GM23338 (cell line): ENCODE measurements at regions not wholly inside any gene's neighbourhood (a gene's known extent, or its start where the extent isn't known, plus 50 kb on each side); places are given as distances from the start of the nearest gene placed in this dataset.

ENCODE experiments used
- ATAC-seq: fragments of 200-7000 bp; cut with Tn5 transposase; 3 replicates; pipeline ENCODE4 v1.9.1; 2020
- DNase-seq: peaks from one replicate; pipeline ENCODE4 v3.0.0-alpha.2; 2015; ENCODE audit warnings: low spot score
- H2AFZ ChIP-seq: fragments of 200-600 bp; sonication (generic); 2 replicates; pipeline ENCODE4 v1.8.0; 2016; ENCODE audit warnings: antibody characterized with exemption, mild to moderate bottlenecking, moderate library complexity
- H3F3A ChIP-seq: fragments of 200-600 bp; sonication (generic); replicated peaks from 2 replicates; pipeline ENCODE4 v1.8.0; 2017; ENCODE audit warnings: antibody characterized with exemption, mixed run types, low read depth
- H3K27ac ChIP-seq: fragments of 200-600 bp; sonication (generic); 2 replicates; pipeline ENCODE4 v1.6.1; 2016; ENCODE audit warnings: low read depth
- H3K27me3 ChIP-seq: fragments of 200-600 bp; sonication (generic); 2 replicates; pipeline ENCODE4 v1.8.0; 2016; ENCODE audit warnings: mild to moderate bottlenecking, mixed run types, moderate library complexity; ENCODE audit not compliant: insufficient read depth
- H3K36me3 ChIP-seq: fragments of 200-600 bp; sonication (generic); 2 replicates; pipeline ENCODE4 v1.8.0; 2016; ENCODE audit warnings: mild to moderate bottlenecking; ENCODE audit not compliant: insufficient read depth
- H3K4me1 ChIP-seq: fragments of 200-600 bp; sonication (generic); 2 replicates; pipeline ENCODE4 v1.8.0; 2016; ENCODE audit warnings: mild to moderate bottlenecking, moderate library complexity; ENCODE audit not compliant: insufficient read depth
- H3K4me2 ChIP-seq: fragments of 200-600 bp; sonication (generic); 2 replicates; pipeline ENCODE4 v1.7.1; 2017; ENCODE audit warnings: mixed run types
- H3K4me3 ChIP-seq: fragments of 200-600 bp; sonication (generic); 2 replicates; pipeline ENCODE4 v1.6.1; 2016; ENCODE audit warnings: mixed run types
- H3K79me2 ChIP-seq: fragments of 200-600 bp; sonication (generic); replicated peaks from 2 replicates; pipeline ENCODE4 v1.8.0; 2017; ENCODE audit warnings: mild to moderate bottlenecking; ENCODE audit not compliant: insufficient read depth
- H3K9me2 ChIP-seq: fragments of 200-600 bp; sonication (generic); 2 replicates; pipeline ENCODE4 v1.8.0; 2017; ENCODE audit not compliant: insufficient read depth
- H4K20me1 ChIP-seq: fragments of 200-600 bp; sonication (generic); replicated peaks from 2 replicates; pipeline ENCODE4 v1.8.0; 2017; ENCODE audit warnings: mild to moderate bottlenecking; ENCODE audit not compliant: insufficient read depth
- H3K27ac Mint-ChIP-seq: 2 replicates; pipeline ENCODE4 v1.8.0; 2020; ENCODE audit warnings: inconsistent platforms, mild to moderate bottlenecking, moderate library complexity, mixed read lengths
- H3K27me3 Mint-ChIP-seq: 3 replicates; pipeline ENCODE4 v1.8.0; 2022; ENCODE audit warnings: low read depth, mild to moderate bottlenecking, moderate library complexity, mixed read lengths, inconsistent platforms; ENCODE audit not compliant: insufficient read depth, poor library complexity
- H3K36me3 Mint-ChIP-seq: 3 replicates; pipeline ENCODE4 v1.8.0; 2021; ENCODE audit warnings: low read depth, mild to moderate bottlenecking, inconsistent platforms, moderate library complexity, mixed read lengths
- H3K4me1 Mint-ChIP-seq: 3 replicates; pipeline ENCODE4 v1.8.0; 2020; ENCODE audit warnings: mild to moderate bottlenecking, inconsistent platforms, mixed read lengths
- H3K4me3 Mint-ChIP-seq: 3 replicates; pipeline ENCODE4 v1.8.0; 2021; ENCODE audit warnings: moderate library complexity, mild to moderate bottlenecking, inconsistent platforms, mixed read lengths
- H3K9me3 Mint-ChIP-seq: 3 replicates; pipeline ENCODE4 v1.8.0; 2020; ENCODE audit warnings: moderate library complexity, mild to moderate bottlenecking, inconsistent platforms, mixed read lengths
- CREB1 ChIP-seq: fragments of 250-450 bp; sonication (Bioruptor Pico); IDR thresholded peaks from 2 replicates; pipeline ENCODE4 v1.5.0; 2020; ENCODE audit warnings: low read depth, mild to moderate bottlenecking, moderate library complexity
- ETS1 ChIP-seq: IDR thresholded peaks from 2 replicates; pipeline ENCODE4 v1.6.1; 2016; ENCODE audit warnings: antibody characterized with exemption
- EZH2 ChIP-seq: fragments of 200-600 bp; sonication (generic); IDR thresholded peaks from one replicate; pipeline ENCODE4 v1.8.0; 2017; ENCODE audit warnings: antibody characterized with exemption, mild to moderate bottlenecking, low read depth; ENCODE audit not compliant: unreplicated experiment
- EZH2phosphoT487 ChIP-seq: fragments of 200-600 bp; sonication (generic); IDR thresholded peaks from one replicate; pipeline ENCODE4 v1.8.1; 2018; ENCODE audit warnings: antibody characterized with exemption; ENCODE audit not compliant: unreplicated experiment
- JUNB ChIP-seq: IDR thresholded peaks from one replicate; pipeline ENCODE4 v1.6.1; 2016; ENCODE audit warnings: antibody characterized with exemption; ENCODE audit not compliant: unreplicated experiment
- NANOG ChIP-seq: IDR thresholded peaks from 2 replicates; pipeline ENCODE4 v1.6.1; 2016; ENCODE audit warnings: antibody characterized with exemption, borderline replicate concordance
- POLR2AphosphoS5 ChIP-seq: IDR thresholded peaks from 2 replicates; pipeline ENCODE4 v1.6.1; 2016; ENCODE audit warnings: antibody characterized with exemption, low read depth
- STAT1 ChIP-seq: IDR thresholded peaks from one replicate; pipeline ENCODE4 v1.6.1; 2016; ENCODE audit warnings: antibody characterized with exemption; ENCODE audit not compliant: unreplicated experiment
- ZNF114 ChIP-seq: fragments of 250-450 bp; sonication (Bioruptor Pico); IDR thresholded peaks from 2 replicates; pipeline ENCODE4 v1.5.0; 2020; ENCODE audit warnings: mild to moderate bottlenecking, moderate library complexity
- ZNF331 ChIP-seq: fragments of 250-450 bp; sonication (Bioruptor Pico); IDR thresholded peaks from 2 replicates; pipeline ENCODE4 v1.5.0; 2020; ENCODE audit warnings: low read depth, mild to moderate bottlenecking, moderate library complexity
- TF ChIP-seq, protein P1 (sequence below): fragments of 250-450 bp; sonication (Bioruptor Pico); IDR thresholded peaks from 2 replicates; pipeline ENCODE4 v1.5.0; 2020; ENCODE audit warnings: mild to moderate bottlenecking, moderate library complexity
- TF ChIP-seq, protein P2 (sequence below), 2 experiments: fragments of 200-600 bp in 1 of 2; sonication (generic) in 1 of 2; conservative IDR thresholded peaks; 2 replicates each; pipeline versions ENCODE4 v1.5.1 to v1.6.1; 2016 to 2017; ENCODE audit warnings: antibody characterized with exemption in 2 of 2, low read depth in 2 of 2, mild to moderate bottlenecking in 2 of 2, moderate library complexity in 1 of 2
- TF ChIP-seq, protein P3 (sequence below): IDR thresholded peaks from one replicate; pipeline ENCODE4 v1.6.1; 2018; ENCODE audit warnings: antibody characterized with exemption; ENCODE audit not compliant: unreplicated experiment

GRCh38 chr1:96281491-96281890 is 440.1 kb upstream of the PTBP2 start:
- Histone ChIP-seq H3K79me2 (no peaks in the 10 kb centered on the region), H3K27ac (no peak overlapping the region), H3K4me3 (no peak overlapping the region), H4K20me1 (no peaks in the 10 kb centered on the region), H3K9me2 (peaks cover 8% of the 10 kb centered on the region; the same call in 1 of the 2 replicates), H2AFZ (peak overlapping the region; percentile 20), H3K4me2 (no peak overlapping the region), H3K4me1 (no peaks in the 10 kb centered on the region), H3K36me3 (no peaks in the 10 kb centered on the region), H3K27me3 (no peaks in the 10 kb centered on the region), H3F3A (no peaks in the 10 kb centered on the region)
- no peaks in the 10 kb centered on the region for H3K27me3 Mint-ChIP-seq
- H3K9me3 Mint-ChIP-seq = peaks cover 25% of the 10 kb centered on the region
- H3K4me3 Mint-ChIP-seq = no peak overlapping the region
- TF ChIP-seq ETS1 = no peak
- TF ChIP-seq JUNB = no peak
- TF ChIP-seq, protein P1, sequence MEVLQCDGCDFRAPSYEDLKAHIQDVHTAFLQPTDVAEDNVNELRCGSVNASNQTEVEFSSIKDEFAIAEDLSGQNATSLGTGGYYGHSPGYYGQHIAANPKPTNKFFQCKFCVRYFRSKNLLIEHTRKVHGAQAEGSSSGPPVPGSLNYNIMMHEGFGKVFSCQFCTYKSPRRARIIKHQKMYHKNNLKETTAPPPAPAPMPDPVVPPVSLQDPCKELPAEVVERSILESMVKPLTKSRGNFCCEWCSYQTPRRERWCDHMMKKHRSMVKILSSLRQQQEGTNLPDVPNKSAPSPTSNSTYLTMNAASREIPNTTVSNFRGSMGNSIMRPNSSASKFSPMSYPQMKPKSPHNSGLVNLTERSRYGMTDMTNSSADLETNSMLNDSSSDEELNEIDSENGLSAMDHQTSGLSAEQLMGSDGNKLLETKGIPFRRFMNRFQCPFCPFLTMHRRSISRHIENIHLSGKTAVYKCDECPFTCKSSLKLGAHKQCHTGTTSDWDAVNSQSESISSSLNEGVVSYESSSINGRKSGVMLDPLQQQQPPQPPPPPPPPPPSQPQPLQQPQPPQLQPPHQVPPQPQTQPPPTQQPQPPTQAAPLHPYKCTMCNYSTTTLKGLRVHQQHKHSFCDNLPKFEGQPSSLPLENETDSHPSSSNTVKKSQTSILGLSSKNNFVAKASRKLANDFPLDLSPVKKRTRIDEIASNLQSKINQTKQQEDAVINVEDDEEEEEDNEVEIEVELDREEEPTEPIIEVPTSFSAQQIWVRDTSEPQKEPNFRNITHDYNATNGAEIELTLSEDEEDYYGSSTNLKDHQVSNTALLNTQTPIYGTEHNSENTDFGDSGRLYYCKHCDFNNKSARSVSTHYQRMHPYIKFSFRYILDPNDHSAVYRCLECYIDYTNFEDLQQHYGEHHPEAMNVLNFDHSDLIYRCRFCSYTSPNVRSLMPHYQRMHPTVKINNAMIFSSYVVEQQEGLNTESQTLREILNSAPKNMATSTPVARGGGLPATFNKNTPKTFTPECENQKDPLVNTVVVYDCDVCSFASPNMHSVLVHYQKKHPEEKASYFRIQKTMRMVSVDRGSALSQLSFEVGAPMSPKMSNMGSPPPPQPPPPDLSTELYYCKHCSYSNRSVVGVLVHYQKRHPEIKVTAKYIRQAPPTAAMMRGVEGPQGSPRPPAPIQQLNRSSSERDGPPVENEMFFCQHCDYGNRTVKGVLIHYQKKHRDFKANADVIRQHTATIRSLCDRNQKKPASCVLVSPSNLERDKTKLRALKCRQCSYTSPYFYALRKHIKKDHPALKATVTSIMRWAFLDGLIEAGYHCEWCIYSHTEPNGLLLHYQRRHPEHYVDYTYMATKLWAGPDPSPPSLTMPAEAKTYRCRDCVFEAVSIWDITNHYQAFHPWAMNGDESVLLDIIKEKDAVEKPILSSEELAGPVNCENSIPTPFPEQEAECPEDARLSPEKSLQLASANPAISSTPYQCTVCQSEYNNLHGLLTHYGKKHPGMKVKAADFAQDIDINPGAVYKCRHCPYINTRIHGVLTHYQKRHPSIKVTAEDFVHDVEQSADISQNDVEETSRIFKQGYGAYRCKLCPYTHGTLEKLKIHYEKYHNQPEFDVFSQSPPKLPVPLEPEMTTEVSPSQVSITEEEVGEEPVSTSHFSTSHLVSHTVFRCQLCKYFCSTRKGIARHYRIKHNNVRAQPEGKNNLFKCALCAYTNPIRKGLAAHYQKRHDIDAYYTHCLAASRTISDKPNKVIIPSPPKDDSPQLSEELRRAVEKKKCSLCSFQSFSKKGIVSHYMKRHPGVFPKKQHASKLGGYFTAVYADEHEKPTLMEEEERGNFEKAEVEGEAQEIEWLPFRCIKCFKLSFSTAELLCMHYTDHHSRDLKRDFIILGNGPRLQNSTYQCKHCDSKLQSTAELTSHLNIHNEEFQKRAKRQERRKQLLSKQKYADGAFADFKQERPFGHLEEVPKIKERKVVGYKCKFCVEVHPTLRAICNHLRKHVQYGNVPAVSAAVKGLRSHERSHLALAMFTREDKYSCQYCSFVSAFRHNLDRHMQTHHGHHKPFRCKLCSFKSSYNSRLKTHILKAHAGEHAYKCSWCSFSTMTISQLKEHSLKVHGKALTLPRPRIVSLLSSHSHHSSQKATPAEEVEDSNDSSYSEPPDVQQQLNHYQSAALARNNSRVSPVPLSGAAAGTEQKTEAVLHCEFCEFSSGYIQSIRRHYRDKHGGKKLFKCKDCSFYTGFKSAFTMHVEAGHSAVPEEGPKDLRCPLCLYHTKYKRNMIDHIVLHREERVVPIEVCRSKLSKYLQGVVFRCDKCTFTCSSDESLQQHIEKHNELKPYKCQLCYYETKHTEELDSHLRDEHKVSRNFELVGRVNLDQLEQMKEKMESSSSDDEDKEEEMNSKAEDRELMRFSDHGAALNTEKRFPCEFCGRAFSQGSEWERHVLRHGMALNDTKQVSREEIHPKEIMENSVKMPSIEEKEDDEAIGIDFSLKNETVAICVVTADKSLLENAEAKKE (CRISPR knock-in tag) = no peak
- TF ChIP-seq STAT1 = no peak
- TF ChIP-seq, protein P2, sequence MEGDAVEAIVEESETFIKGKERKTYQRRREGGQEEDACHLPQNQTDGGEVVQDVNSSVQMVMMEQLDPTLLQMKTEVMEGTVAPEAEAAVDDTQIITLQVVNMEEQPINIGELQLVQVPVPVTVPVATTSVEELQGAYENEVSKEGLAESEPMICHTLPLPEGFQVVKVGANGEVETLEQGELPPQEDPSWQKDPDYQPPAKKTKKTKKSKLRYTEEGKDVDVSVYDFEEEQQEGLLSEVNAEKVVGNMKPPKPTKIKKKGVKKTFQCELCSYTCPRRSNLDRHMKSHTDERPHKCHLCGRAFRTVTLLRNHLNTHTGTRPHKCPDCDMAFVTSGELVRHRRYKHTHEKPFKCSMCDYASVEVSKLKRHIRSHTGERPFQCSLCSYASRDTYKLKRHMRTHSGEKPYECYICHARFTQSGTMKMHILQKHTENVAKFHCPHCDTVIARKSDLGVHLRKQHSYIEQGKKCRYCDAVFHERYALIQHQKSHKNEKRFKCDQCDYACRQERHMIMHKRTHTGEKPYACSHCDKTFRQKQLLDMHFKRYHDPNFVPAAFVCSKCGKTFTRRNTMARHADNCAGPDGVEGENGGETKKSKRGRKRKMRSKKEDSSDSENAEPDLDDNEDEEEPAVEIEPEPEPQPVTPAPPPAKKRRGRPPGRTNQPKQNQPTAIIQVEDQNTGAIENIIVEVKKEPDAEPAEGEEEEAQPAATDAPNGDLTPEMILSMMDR (conservative IDR thresholded peaks at IDR 0.05; ENCODE audit: low read depth in 2 of 2) = no peak
- TF ChIP-seq ZNF114 (CRISPR knock-in tag) = no peak
- TF ChIP-seq NANOG = no peak
- TF ChIP-seq, protein P3, sequence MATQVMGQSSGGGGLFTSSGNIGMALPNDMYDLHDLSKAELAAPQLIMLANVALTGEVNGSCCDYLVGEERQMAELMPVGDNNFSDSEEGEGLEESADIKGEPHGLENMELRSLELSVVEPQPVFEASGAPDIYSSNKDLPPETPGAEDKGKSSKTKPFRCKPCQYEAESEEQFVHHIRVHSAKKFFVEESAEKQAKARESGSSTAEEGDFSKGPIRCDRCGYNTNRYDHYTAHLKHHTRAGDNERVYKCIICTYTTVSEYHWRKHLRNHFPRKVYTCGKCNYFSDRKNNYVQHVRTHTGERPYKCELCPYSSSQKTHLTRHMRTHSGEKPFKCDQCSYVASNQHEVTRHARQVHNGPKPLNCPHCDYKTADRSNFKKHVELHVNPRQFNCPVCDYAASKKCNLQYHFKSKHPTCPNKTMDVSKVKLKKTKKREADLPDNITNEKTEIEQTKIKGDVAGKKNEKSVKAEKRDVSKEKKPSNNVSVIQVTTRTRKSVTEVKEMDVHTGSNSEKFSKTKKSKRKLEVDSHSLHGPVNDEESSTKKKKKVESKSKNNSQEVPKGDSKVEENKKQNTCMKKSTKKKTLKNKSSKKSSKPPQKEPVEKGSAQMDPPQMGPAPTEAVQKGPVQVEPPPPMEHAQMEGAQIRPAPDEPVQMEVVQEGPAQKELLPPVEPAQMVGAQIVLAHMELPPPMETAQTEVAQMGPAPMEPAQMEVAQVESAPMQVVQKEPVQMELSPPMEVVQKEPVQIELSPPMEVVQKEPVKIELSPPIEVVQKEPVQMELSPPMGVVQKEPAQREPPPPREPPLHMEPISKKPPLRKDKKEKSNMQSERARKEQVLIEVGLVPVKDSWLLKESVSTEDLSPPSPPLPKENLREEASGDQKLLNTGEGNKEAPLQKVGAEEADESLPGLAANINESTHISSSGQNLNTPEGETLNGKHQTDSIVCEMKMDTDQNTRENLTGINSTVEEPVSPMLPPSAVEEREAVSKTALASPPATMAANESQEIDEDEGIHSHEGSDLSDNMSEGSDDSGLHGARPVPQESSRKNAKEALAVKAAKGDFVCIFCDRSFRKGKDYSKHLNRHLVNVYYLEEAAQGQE = no peak
- TF ChIP-seq CREB1 (CRISPR knock-in tag) = no peak
- no peak for TF ChIP-seq ZNF331 (CRISPR knock-in tag)
- no peak for TF ChIP-seq EZH2
- no peak for TF ChIP-seq POLR2AphosphoS5
- no peak for TF ChIP-seq EZH2phosphoT487
- ATAC-seq = no peak
- H3K36me3 Mint-ChIP-seq = peaks cover 32% of the 10 kb centered on the region
- peaks cover 7% of the 10 kb centered on the region for H3K4me1 Mint-ChIP-seq
- DNase-seq = no peak
- H3K27ac Mint-ChIP-seq = peak overlapping the region; percentile 3; the same call in 1 of the 2 replicates
